ENCODE measurements at regions not wholly inside any gene's neighbourhood (a gene's known extent, or its start where the extent isn't known, plus 50 kb on each side); places are given as distances from the start of the nearest gene placed in this dataset.
"Not testable (repeated sequence)": the region's sequence is repeated elsewhere in the genome, so short reads cannot be mapped to it uniquely, and the experiment has no call there.

- no peaks in the 10 kb centered on the region for H3K4me1 ChIP-seq (ENCODE audit: control insufficient read depth, insufficient read depth, low read length)
- no peak overlapping the region for H3K27ac ChIP-seq (ENCODE audit: low read length)
- H3K9me3 ChIP-seq (ENCODE audit: control insufficient read depth, insufficient read depth, low read length), result no peaks in the 10 kb centered on the region
- no peaks in the 10 kb centered on the region for H3K27me3 ChIP-seq (ENCODE audit: control insufficient read depth, insufficient read depth, low read length)
- no CpG with 5 or more reads among the region's 8 CpGs for WGBS (ENCODE audit: insufficient coverage, insufficient read length)
- DNase-seq (ENCODE audit: low read depth, low spot score), result no peak
- H3K36me3 ChIP-seq (ENCODE audit: control insufficient read depth, insufficient read depth, low read length), result no peaks in the 10 kb centered on the region
- no peak overlapping the region for H3K4me3 ChIP-seq (ENCODE audit: low read length)
Observed at GRCh38 chr1:29757866-29758780, 521.8 kb downstream of the PTPRU start.

GRCh38 chr1:29756901-29757725 is 520.8 kb downstream of the PTPRU start:
- Histone ChIP-seq H3K27ac (ENCODE audit: low read length) (no peak overlapping the region), H3K9me3 (ENCODE audit: control insufficient read depth, insufficient read depth, low read length) (no peaks in the 10 kb centered on the region), H3K4me3 (ENCODE audit: low read length) (no peak overlapping the region), H3K36me3 (ENCODE audit: control insufficient read depth, insufficient read depth, low read length) (no peaks in the 10 kb centered on the region), H3K27me3 (ENCODE audit: control insufficient read depth, insufficient read depth, low read length) (no peaks in the 10 kb centered on the region), H3K4me1 (ENCODE audit: control insufficient read depth, insufficient read depth, low read length) (no peaks in the 10 kb centered on the region)
- no CpG with 5 or more reads among the region's 11 CpGs for WGBS (ENCODE audit: insufficient coverage, insufficient read length)
- DNase-seq (ENCODE audit: low read depth, low spot score), result no peak

- no CpG with 5 or more reads among the region's 5 CpGs for WGBS (ENCODE audit: insufficient coverage, insufficient read length)
- DNase-seq (ENCODE audit: low read depth, low spot score), result no peak
- no peaks in the 10 kb centered on the region for H3K36me3 ChIP-seq (ENCODE audit: control insufficient read depth, insufficient read depth, low read length)
- H3K27ac ChIP-seq (ENCODE audit: low read length), result no peak overlapping the region
- no peaks in the 10 kb centered on the region for H3K27me3 ChIP-seq (ENCODE audit: control insufficient read depth, insufficient read depth, low read length)
- H3K4me3 ChIP-seq (ENCODE audit: low read length), result no peak overlapping the region
- no peaks in the 10 kb centered on the region for H3K9me3 ChIP-seq (ENCODE audit: control insufficient read depth, insufficient read depth, low read length)
- no peaks in the 10 kb centered on the region for H3K4me1 ChIP-seq (ENCODE audit: control insufficient read depth, insufficient read depth, low read length)
Observed at GRCh38 chr1:29756498-29756897, 520.2 kb downstream of the PTPRU start.

- no peaks in the 10 kb centered on the region for H3K27me3 ChIP-seq (ENCODE audit: control insufficient read depth, insufficient read depth, low read length)
- H3K4me3 ChIP-seq (ENCODE audit: low read length), result no peak overlapping the region
- H3K9me3 ChIP-seq (ENCODE audit: control insufficient read depth, insufficient read depth, low read length), result no peaks in the 10 kb centered on the region
- DNase-seq (ENCODE audit: low read depth, low spot score), result no peak
- WGBS (ENCODE audit: insufficient coverage, insufficient read length), result no CpG with 5 or more reads among the region's 5 CpGs
- H3K27ac ChIP-seq (ENCODE audit: low read length), result no peak overlapping the region
- no peaks in the 10 kb centered on the region for H3K36me3 ChIP-seq (ENCODE audit: control insufficient read depth, insufficient read depth, low read length)
- no peaks in the 10 kb centered on the region for H3K4me1 ChIP-seq (ENCODE audit: control insufficient read depth, insufficient read depth, low read length)
Observed at GRCh38 chr1:29756085-29756484, 519.8 kb downstream of the PTPRU start.

GRCh38 chr1:29755412-29756015 is 519.2 kb downstream of the PTPRU start:
- H3K36me3 ChIP-seq (ENCODE audit: control insufficient read depth, insufficient read depth, low read length); H3K27ac ChIP-seq (ENCODE audit: low read length); DNase-seq (ENCODE audit: low read depth, low spot score); H3K9me3 ChIP-seq (ENCODE audit: control insufficient read depth, insufficient read depth, low read length); H3K4me1 ChIP-seq (ENCODE audit: control insufficient read depth, insufficient read depth, low read length); H3K4me3 ChIP-seq (ENCODE audit: low read length); H3K27me3 ChIP-seq (ENCODE audit: control insufficient read depth, insufficient read depth, low read length): not testable (repeated sequence)
- WGBS (ENCODE audit: insufficient coverage, insufficient read length), result no CpG with 5 or more reads among the region's 6 CpGs

GRCh38 chr1:29754573-29755375 is 518.5 kb downstream of the PTPRU start:
- H3K4me1 ChIP-seq (ENCODE audit: control insufficient read depth, insufficient read depth, low read length), result no peaks in the 10 kb centered on the region
- H3K27ac ChIP-seq (ENCODE audit: low read length), result no peak overlapping the region
- no peak for DNase-seq (ENCODE audit: low read depth, low spot score)
- no peaks in the 10 kb centered on the region for H3K27me3 ChIP-seq (ENCODE audit: control insufficient read depth, insufficient read depth, low read length)
- no peaks in the 10 kb centered on the region for H3K36me3 ChIP-seq (ENCODE audit: control insufficient read depth, insufficient read depth, low read length)
- no CpG with 5 or more reads among the region's 14 CpGs for WGBS (ENCODE audit: insufficient coverage, insufficient read length)
- H3K4me3 ChIP-seq (ENCODE audit: low read length), result no peak overlapping the region
- no peaks in the 10 kb centered on the region for H3K9me3 ChIP-seq (ENCODE audit: control insufficient read depth, insufficient read depth, low read length)

GRCh38 chr1:29753771-29754572 is 517.6 kb downstream of the PTPRU start:
- H3K36me3 ChIP-seq (ENCODE audit: control insufficient read depth, insufficient read depth, low read length), result no peaks in the 10 kb centered on the region
- H3K27me3 ChIP-seq (ENCODE audit: control insufficient read depth, insufficient read depth, low read length), result no peaks in the 10 kb centered on the region
- H3K4me3 ChIP-seq (ENCODE audit: low read length), result no peak overlapping the region
- WGBS (ENCODE audit: insufficient coverage, insufficient read length), result no CpG with 5 or more reads among the region's 3 CpGs
- no peak overlapping the region for H3K27ac ChIP-seq (ENCODE audit: low read length)
- H3K9me3 ChIP-seq (ENCODE audit: control insufficient read depth, insufficient read depth, low read length), result no peaks in the 10 kb centered on the region
- DNase-seq (ENCODE audit: low read depth, low spot score), result no peak
- H3K4me1 ChIP-seq (ENCODE audit: control insufficient read depth, insufficient read depth, low read length), result no peaks in the 10 kb centered on the region

- no peaks in the 10 kb centered on the region for H3K27me3 ChIP-seq (ENCODE audit: control insufficient read depth, insufficient read depth, low read length)
- H3K9me3 ChIP-seq (ENCODE audit: control insufficient read depth, insufficient read depth, low read length), result no peaks in the 10 kb centered on the region
- no CpG with 5 or more reads among the region's 1 CpG for WGBS (ENCODE audit: insufficient coverage, insufficient read length)
- DNase-seq (ENCODE audit: low read depth, low spot score), result no peak
- no peak overlapping the region for H3K27ac ChIP-seq (ENCODE audit: low read length)
- H3K4me3 ChIP-seq (ENCODE audit: low read length), result no peak overlapping the region
- no peaks in the 10 kb centered on the region for H3K36me3 ChIP-seq (ENCODE audit: control insufficient read depth, insufficient read depth, low read length)
- no peaks in the 10 kb centered on the region for H3K4me1 ChIP-seq (ENCODE audit: control insufficient read depth, insufficient read depth, low read length)
Observed at GRCh38 chr1:29753244-29753643, 516.9 kb downstream of the PTPRU start.

- no peaks in the 10 kb centered on the region for H3K9me3 ChIP-seq (ENCODE audit: control insufficient read depth, insufficient read depth, low read length)
- WGBS (ENCODE audit: insufficient coverage, insufficient read length), result no CpG with 5 or more reads among the region's 8 CpGs
- no peaks in the 10 kb centered on the region for H3K27me3 ChIP-seq (ENCODE audit: control insufficient read depth, insufficient read depth, low read length)
- no peak overlapping the region for H3K27ac ChIP-seq (ENCODE audit: low read length)
- no peaks in the 10 kb centered on the region for H3K4me1 ChIP-seq (ENCODE audit: control insufficient read depth, insufficient read depth, low read length)
- no peak overlapping the region for H3K4me3 ChIP-seq (ENCODE audit: low read length)
- H3K36me3 ChIP-seq (ENCODE audit: control insufficient read depth, insufficient read depth, low read length), result no peaks in the 10 kb centered on the region
- peak; percentile 11 for DNase-seq (ENCODE audit: low read depth, low spot score)
Observed at GRCh38 chr1:29752141-29752540, 515.8 kb downstream of the PTPRU start.
